ENCODE measurements at regions not wholly inside any gene's neighbourhood (a gene's known extent, or its start where the extent isn't known, plus 50 kb on each side); places are given as distances from the start of the nearest gene placed in this dataset.
"Not testable (repeated sequence)": the region's sequence is repeated elsewhere in the genome, so short reads cannot be mapped to it uniquely, and the experiment has no call there.

DNA sequence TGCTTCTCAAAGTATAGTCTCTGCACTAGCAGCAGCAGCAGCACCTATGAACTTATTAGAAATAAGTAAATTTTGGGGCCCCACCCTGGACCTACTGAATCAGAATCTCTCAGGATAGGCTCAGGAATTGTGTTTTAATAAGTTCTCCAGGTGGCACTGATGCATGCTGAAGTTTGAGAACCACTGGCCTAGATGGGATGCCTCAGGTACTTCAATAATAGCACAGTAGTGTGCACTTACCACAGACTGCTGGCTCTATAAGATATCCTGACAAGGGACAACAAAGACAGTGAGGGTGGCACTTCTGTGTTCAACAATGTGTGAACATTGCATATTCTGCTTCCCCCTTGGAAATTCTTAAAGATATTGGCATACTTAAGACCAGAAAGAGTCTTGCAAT is 64.7 kb upstream of the HABP2 start (continued):
- TF ChIP-seq, protein P1, sequence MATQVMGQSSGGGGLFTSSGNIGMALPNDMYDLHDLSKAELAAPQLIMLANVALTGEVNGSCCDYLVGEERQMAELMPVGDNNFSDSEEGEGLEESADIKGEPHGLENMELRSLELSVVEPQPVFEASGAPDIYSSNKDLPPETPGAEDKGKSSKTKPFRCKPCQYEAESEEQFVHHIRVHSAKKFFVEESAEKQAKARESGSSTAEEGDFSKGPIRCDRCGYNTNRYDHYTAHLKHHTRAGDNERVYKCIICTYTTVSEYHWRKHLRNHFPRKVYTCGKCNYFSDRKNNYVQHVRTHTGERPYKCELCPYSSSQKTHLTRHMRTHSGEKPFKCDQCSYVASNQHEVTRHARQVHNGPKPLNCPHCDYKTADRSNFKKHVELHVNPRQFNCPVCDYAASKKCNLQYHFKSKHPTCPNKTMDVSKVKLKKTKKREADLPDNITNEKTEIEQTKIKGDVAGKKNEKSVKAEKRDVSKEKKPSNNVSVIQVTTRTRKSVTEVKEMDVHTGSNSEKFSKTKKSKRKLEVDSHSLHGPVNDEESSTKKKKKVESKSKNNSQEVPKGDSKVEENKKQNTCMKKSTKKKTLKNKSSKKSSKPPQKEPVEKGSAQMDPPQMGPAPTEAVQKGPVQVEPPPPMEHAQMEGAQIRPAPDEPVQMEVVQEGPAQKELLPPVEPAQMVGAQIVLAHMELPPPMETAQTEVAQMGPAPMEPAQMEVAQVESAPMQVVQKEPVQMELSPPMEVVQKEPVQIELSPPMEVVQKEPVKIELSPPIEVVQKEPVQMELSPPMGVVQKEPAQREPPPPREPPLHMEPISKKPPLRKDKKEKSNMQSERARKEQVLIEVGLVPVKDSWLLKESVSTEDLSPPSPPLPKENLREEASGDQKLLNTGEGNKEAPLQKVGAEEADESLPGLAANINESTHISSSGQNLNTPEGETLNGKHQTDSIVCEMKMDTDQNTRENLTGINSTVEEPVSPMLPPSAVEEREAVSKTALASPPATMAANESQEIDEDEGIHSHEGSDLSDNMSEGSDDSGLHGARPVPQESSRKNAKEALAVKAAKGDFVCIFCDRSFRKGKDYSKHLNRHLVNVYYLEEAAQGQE (IDR thresholded peaks at IDR 0.05; ENCODE audit: unreplicated experiment): no peak

DNA sequence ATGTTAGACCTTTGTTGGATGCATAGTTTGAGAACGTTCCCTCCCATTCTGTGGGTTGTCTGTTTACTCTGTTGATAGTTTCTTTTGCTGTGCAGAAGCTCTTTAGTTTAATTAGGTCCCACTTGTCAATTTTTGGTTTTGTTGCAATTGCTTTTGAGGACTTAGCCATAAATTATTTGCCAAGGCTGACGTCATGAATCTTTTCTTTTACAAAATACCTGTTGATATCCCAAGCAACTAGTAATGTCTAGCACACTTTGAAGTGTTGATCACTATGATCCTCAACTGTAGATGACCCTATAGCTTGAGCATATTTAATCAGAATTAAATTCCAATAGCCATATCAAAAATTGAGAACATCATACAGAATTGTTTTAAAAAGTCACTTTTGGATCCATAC is 63.3 kb upstream of the HABP2 start:
- not testable (repeated sequence) for H2AFZ ChIP-seq; H3K27ac Mint-ChIP-seq; H3K4me3 Mint-ChIP-seq; H3K9me2 ChIP-seq (ENCODE audit: insufficient read depth); H3K27me3 ChIP-seq (ENCODE audit: insufficient read depth); H3K4me3 ChIP-seq; H4K20me1 ChIP-seq (replicated peaks; ENCODE audit: insufficient read depth); H3K4me1 ChIP-seq (ENCODE audit: insufficient read depth); H3K36me3 Mint-ChIP-seq (ENCODE audit: low read depth); H3K36me3 ChIP-seq (ENCODE audit: insufficient read depth); H3K27me3 Mint-ChIP-seq (ENCODE audit: insufficient read depth, low read depth, poor library complexity); H3K79me2 ChIP-seq (replicated peaks; ENCODE audit: insufficient read depth); H3F3A ChIP-seq (replicated peaks; ENCODE audit: low read depth); H3K9me3 Mint-ChIP-seq; ATAC-seq; H3K27ac ChIP-seq (ENCODE audit: low read depth); DNase-seq (ENCODE audit: low spot score); H3K4me1 Mint-ChIP-seq; H3K4me2 ChIP-seq

DNA sequence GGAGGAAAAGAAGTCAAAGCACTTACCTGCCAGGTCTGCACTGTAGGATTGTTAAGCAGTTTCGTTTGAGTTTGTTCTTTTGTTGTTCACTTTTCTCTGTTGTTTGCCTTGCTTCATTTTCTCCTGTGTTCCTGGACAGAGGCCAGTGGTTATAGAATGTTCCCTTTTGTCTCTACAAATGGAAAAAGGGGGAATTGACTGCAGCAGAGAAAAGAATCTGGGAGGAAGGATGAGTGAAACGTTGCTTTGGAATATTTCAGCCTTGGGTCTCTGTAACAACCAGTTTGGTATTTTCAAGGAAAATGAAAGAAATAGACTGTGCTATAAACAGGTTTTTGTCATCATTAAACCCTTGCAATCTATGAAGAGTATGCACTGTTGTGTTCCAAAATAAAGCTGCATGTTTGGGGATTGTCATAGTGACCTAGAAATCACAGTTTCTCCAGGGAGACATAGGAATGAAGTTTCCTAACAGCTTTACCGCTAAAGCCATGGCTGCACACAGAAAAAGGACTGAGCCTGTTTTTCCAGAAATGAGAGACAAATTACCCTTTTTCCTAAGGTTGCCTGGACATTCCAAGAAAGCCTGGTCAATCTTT is 60.8 kb upstream of the HABP2 start:
- Histone ChIP-seq H3F3A (replicated peaks; ENCODE audit: low read depth) (no peaks in the 10 kb centered on the region), H4K20me1 (replicated peaks; ENCODE audit: insufficient read depth) (no peaks in the 10 kb centered on the region), H2AFZ (no peak overlapping the region), H3K27ac (ENCODE audit: low read depth) (no peak overlapping the region), H3K4me3 (no peak overlapping the region), H3K4me2 (no peak overlapping the region), H3K36me3 (ENCODE audit: insufficient read depth) (no peaks in the 10 kb centered on the region), H3K9me2 (ENCODE audit: insufficient read depth) (no peaks in the 10 kb centered on the region), H3K79me2 (replicated peaks; ENCODE audit: insufficient read depth) (no peaks in the 10 kb centered on the region), H3K4me1 (ENCODE audit: insufficient read depth) (no peaks in the 10 kb centered on the region), H3K27me3 (ENCODE audit: insufficient read depth) (no peaks in the 10 kb centered on the region)
- Mint-ChIP-seq H3K9me3 (no peaks in the 10 kb centered on the region), H3K4me3 (no peak overlapping the region), H3K27ac (no peak overlapping the region), H3K36me3 (ENCODE audit: low read depth) (no peaks in the 10 kb centered on the region), H3K4me1 (peaks cover 12% of the 10 kb centered on the region), H3K27me3 (ENCODE audit: insufficient read depth, low read depth, poor library complexity) (peaks cover 2% of the 10 kb centered on the region)
- ATAC-seq (no peak), DNase-seq (ENCODE audit: low spot score) (no peak)
- TF ChIP-seq ZNF114 (CRISPR knock-in tag; IDR thresholded peaks at IDR 0.05) (no peak), JUNB (IDR thresholded peaks at IDR 0.05; ENCODE audit: unreplicated experiment) (no peak), ZNF331 (CRISPR knock-in tag; IDR thresholded peaks at IDR 0.05; ENCODE audit: low read depth) (no peak), STAT1 (IDR thresholded peaks at IDR 0.05; ENCODE audit: unreplicated experiment) (no peak), NANOG (IDR thresholded peaks at IDR 0.05; ENCODE audit: borderline replicate concordance) (no peak), CREB1 (CRISPR knock-in tag; IDR thresholded peaks at IDR 0.05; ENCODE audit: low read depth) (no peak)
- TF ChIP-seq, protein P1 (IDR thresholded peaks at IDR 0.05; ENCODE audit: unreplicated experiment): no peak
